ENCODE measurements at regions not wholly inside any gene's neighbourhood (a gene's known extent, or its start where the extent isn't known, plus 50 kb on each side); places are given as distances from the start of the nearest gene placed in this dataset.
A peak's percentile ranks its signal among the peaks of the same experiment; 100 is the strongest.

DNA sequence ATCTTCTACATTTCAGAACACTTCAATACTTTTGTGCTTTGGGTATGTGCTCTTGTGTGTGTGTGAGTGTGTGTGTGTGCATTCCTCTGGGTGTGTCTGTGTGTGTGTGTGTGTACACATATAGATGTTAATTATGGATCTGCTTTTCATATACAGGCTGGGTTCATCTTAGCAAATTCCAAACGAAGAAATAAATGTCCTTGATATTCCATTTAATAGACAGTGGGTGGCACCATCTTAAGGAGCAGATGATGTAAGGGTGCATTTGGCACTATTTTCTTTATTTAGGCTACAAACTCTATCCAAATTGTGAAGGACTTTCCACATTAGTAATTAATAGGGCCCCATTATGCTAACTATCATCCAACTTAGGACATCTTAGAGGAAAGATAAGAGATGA is 425.8 kb upstream of the POU3F3 start (continued):
- TF ChIP-seq, protein P1, sequence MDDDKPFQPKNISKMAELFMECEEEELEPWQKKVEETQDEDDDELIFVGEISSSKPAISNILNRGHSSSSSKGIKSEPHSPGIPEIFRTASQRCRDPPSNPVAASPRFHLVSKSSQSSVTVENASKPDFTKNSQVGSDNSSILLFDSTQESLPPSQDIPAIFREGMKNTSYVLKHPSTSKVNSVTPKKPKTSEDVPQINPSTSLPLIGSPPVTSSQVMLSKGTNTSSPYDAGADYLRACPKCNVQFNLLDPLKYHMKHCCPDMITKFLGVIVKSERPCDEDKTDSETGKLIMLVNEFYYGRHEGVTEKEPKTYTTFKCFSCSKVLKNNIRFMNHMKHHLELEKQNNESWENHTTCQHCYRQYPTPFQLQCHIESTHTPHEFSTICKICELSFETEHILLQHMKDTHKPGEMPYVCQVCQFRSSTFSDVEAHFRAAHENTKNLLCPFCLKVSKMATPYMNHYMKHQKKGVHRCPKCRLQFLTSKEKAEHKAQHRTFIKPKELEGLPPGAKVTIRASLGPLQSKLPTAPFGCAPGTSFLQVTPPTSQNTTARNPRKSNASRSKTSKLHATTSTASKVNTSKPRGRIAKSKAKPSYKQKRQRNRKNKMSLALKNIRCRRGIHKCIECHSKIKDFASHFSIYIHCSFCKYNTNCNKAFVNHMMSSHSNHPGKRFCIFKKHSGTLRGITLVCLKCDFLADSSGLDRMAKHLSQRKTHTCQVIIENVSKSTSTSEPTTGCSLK (tag by site-specific recombination; IDR thresholded peaks at IDR 0.05), result no peak
- TF ChIP-seq ZNF701 (tag by site-specific recombination; IDR thresholded peaks at IDR 0.05) (no peak), ZNF302 (tag by site-specific recombination; IDR thresholded peaks at IDR 0.05; ENCODE audit: low read depth) (no peak), HOXA7 (CRISPR knock-in tag; IDR thresholded peaks at IDR 0.05; ENCODE audit: borderline replicate concordance) (no peak)

- POLR2A ChIA-PET, result no interaction called here
- TF ChIP-seq KLF9 (tag by site-specific recombination; IDR thresholded peaks at IDR 0.05; ENCODE audit: low read depth) (no peak), ZFP3 (tag by site-specific recombination; IDR thresholded peaks at IDR 0.05; ENCODE audit: low read depth) (no peak), SALL2 (tag by site-specific recombination; IDR thresholded peaks at IDR 0.05; ENCODE audit: borderline replicate concordance) (no peak), ZBTB8A (tag by site-specific recombination; IDR thresholded peaks at IDR 0.05) (no peak), ZNF2 (tag by site-specific recombination; IDR thresholded peaks at IDR 0.05) (no peak)
Observed at GRCh38 chr2:104429639-104430358, 424.1 kb upstream of the POU3F3 start.

GRCh38 chr2:104430359-104430740 is 423.6 kb upstream of the POU3F3 start:
- H3K4me1 ChIP-seq (ENCODE audit: control insufficient read depth, insufficient read depth, low read length), result peaks cover 13% of the 10 kb centered on the region
- no peak overlapping the region for H3K4me3 ChIP-seq (ENCODE audit: low read depth, low read length)
- no peaks in the 10 kb centered on the region for H3K9me3 ChIP-seq (ENCODE audit: control insufficient read depth, insufficient read depth, low read depth, low read length)
- TF ChIP-seq ZNF341 (tag by site-specific recombination; IDR thresholded peaks at IDR 0.05; ENCODE audit: low read depth) (no peak), ZBTB26 (tag by site-specific recombination; optimal IDR thresholded peaks at IDR 0.05) (no peak), ZNF560 (tag by site-specific recombination; IDR thresholded peaks at IDR 0.05; ENCODE audit: borderline replicate concordance) (no peak), ZNF48 (tag by site-specific recombination; IDR thresholded peaks at IDR 0.05) (no peak), REPIN1 (tag by site-specific recombination; IDR thresholded peaks at IDR 0.05; ENCODE audit: low read depth) (no peak), ZSCAN16 (tag by site-specific recombination; IDR thresholded peaks at IDR 0.05) (no peak), ZNF555 (tag by site-specific recombination; conservative IDR thresholded peaks at IDR 0.05) (no peak), ZNF362 (tag by site-specific recombination; IDR thresholded peaks at IDR 0.05) (no peak), ZFP37 (tag by site-specific recombination; IDR thresholded peaks at IDR 0.05) (no peak), ZNF10 (tag by site-specific recombination; IDR thresholded peaks at IDR 0.05) (no peak)
- POLR2A ChIA-PET, result no interaction called here
- H3K27ac ChIP-seq (ENCODE audit: extremely low read depth, low read depth, low read length), result peak overlapping the region; percentile 24; the same call in 1 of the 2 replicates
- CTCF ChIA-PET, result interaction anchor here (0.6 to 1.7 kb wide), 2 partner anchors 15 to 17 kb away, joined by 3 read pairs; no protein-coding TSS in a partner anchor
- no peaks in the 10 kb centered on the region for H3K36me3 ChIP-seq (ENCODE audit: control insufficient read depth in 2 of 2, insufficient read depth in 1 of 2, low read length in 2 of 2)

More at GRCh38 chr2:104429639-104430358, 424.1 kb upstream of the POU3F3 start:
- Histone ChIP-seq H3K4me3 (ENCODE audit: low read depth, low read length) (no peak overlapping the region), H3K27ac (ENCODE audit: extremely low read depth, low read depth, low read length) (peak overlapping the region; percentile 24; the same call in 1 of the 2 replicates), H3K4me1 (ENCODE audit: control insufficient read depth, insufficient read depth, low read length) (peaks cover 10% of the 10 kb centered on the region), H3K36me3 (ENCODE audit: control insufficient read depth in 2 of 2, insufficient read depth in 1 of 2, low read length in 2 of 2) (no peaks in the 10 kb centered on the region), H3K9me3 (ENCODE audit: control insufficient read depth, insufficient read depth, low read depth, low read length) (no peaks in the 10 kb centered on the region)
- CTCF ChIA-PET, result interaction anchor here (0.6 to 1.7 kb wide), 2 partner anchors 15 to 18 kb away, joined by 3 read pairs; no protein-coding TSS in a partner anchor
